Limb (tissue), 2 donors: ENCODE measurements at regions not wholly inside any gene's neighbourhood (a gene's known extent, or its start where the extent isn't known, plus 50 kb on each side); places are given as distances from the start of the nearest gene placed in this dataset.
"Not testable (repeated sequence)": the region's sequence is repeated elsewhere in the genome, so short reads cannot be mapped to it uniquely, and the experiment has no call there.

Experiments used
- DNase-seq, 2 donors: peaks; one replicate each; pipeline ENCODE4 v3.0.0-alpha.2; 2016; ENCODE audit errors: extremely low spot score in 2 of 2

DNA sequence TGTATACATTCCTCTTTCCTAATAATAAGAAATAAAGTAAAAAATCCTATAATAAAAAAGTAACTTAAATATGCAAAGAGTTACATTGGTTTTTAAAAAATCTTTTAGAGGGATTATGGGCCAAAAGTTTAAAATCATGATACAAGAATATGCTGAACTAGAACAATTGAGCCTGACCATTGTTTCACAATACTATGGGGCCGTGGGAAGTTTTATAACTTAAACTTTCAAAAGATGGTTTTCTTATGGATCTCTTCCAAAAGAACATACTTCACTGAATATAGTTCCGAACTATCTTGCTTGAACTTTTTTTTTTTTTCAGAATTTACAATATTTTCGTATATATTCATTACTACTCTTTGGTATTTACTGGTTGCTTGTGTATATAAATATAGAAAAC, 97.6 kb downstream of the NFKBIZ start:
- no peak for DNase-seq

DNA sequence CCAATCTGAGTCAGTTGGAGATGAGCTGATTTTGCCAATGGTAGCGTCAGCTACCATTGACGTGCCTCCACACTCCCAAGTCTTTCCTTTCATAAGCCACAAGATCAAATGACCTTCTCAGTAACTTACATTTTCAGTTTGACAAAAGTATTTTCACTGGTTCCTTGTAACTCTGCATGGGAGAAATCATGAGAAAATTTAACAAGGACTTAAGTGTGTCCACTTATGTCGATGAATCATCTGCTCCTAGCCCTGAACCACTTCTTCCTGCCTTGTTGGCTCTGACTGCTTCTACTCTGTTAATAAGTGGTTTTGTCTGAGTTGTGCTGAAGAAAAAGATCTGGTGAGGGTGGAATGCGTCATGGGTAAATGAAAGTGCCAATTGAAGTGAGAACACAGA, 101.2 kb downstream of the NFKBIZ start:
- DNase-seq: no peak

DNA sequence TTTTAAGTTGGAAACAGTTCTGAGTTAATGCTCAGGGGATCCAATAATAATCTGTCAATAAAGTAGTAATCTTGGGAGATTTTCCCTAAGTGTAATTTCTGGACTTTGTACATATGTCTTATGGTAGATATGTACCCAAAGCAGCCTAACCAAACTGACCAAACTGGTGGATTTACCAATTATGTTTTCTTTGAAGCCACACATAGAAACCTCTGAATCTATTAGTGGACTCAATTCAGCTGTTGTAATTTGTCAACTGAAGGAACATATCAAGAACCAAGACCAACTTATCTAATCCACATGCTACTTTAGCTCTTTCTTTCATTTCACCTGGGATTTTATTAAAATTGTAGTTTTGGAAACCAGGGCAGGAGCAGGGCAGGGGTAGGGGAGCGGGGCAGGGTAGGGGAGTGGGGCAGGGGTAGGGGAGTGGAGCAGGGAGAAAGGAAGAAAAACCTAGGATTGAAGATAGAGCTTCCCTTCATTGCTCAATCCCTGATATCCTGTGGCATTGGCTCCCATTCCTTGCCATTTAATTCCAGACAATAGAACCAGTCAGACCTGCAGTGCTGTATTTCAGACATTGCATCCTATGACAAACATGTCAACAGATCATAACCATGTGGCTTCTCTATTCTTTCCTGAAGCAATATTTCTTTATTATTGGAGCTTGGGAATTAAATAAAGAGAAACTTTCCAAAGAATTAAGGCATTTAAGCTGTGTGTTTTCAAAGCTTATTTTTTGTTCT, 101.8 kb downstream of the NFKBIZ start:
- DNase-seq: no peak

DNA sequence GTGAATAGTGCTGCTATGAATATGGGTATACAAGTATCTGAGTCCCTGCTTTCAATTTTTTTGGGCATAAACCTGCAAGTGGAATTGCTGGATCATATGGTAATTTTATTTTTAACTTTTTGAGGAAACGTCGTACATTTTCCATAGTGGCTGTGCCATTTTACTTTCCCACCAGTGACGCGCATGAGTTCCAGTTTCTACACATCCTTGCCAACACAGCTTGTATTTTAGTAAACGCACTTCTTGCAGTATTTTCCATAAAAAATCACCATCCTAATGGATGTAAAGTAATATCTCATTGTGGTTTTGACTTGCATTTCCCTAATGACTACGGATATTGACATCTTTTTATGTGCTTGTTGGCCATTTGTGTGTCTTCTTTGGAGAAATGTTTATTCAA, 105.0 kb downstream of the NFKBIZ start:
- DNase-seq: no peak

DNA sequence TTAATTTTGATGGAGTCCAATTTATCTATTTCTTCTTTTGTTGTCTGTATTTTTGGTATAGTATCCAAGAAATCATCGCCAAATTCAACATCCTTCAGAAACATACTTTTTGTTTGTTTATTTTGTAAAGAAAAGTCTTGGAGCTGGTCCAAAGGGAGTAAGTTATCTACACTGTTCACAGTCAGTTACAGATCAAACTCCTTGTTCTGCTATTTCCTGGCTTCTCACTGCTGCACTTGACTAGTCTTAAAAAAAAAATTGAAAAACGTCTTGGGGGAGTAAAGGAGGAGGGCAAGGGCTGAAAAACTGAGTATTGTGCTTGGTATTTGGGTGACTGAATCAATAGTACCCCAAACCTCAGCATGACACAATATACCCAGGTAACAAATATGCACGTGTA, 105.6 kb downstream of the NFKBIZ start:
- no peak for DNase-seq

DNA sequence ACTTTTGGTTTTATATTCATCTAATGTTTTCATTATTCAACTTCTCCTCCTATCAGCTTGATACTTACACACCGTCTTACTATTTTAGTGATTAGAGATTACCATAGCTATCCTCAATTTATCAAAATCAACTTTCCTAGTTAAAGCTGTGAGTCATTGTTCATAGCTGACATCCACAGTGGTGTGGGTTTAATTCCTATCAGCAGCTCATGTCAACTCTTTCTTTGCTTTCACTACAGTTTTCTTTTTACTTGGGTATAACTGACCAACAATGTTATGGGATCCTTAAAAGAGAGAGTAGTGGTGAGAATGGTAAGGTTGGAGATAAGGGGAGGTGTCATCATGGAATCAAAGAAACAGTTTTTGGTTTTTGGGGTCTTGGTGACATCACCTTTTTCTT, 112.7 kb downstream of the NFKBIZ start:
- no peak for DNase-seq

DNA sequence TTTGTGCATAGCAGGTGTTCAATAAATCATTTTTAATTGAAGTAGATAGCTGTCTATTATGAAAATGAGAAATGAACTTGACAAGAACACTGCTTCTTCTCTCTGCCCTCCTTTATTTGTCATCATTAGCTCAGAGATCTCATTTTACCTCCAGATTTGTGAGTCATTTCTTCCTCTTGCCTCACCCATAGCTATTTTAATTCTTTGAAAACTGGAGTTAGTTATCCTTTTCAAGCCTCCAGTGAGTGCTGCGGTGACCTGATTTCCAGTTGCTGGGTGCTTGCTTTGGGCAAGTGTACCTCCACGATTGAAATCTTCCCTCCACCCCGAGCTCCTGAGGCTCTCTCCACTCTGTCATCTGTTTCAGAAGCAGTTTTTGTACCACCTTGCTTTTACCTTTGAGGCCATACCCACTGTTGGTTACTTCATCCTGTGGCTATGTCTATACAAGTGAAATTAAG, 114.6 kb downstream of the NFKBIZ start:
- no peak for DNase-seq

DNA sequence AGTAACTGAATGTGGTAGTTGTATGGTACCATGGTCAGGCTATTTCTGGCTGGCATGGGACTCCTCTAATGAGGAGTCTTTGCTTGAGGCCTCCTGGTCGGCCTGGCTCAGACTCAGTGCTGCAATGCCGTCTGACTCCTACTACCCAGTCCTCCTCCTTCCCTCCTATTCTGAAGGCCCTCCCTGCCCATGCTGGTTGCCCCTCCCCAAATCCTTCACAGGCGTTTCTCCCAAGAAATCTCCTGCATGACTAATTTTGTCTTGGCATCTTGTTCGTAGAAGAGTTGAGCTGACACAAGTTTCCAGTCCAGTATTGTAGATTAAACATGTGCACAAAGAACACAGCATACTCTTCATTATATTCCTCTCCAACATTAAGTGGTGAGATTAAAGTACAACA, 115.5 kb downstream of the NFKBIZ start:
- no peak for DNase-seq

DNA sequence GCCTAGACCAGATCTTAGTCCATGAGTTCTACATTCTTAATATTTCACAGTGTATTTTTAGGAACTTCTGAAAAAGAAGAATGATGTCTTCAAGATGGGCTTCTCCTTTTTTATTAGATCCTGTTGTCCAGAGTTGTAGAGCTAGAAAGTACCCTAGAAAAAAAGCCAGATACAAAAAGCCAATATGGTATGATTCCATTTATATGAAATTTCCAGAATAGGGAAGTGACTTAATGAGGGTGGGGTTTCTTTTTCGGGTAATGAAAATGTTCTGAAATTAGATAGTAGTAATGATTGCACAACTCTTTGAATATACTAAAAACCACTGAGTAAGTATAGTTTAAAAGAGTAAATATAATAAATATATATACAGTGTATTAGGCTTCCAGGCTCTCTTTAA, 116.9 kb downstream of the NFKBIZ start:
- DNase-seq: no peak

DNA sequence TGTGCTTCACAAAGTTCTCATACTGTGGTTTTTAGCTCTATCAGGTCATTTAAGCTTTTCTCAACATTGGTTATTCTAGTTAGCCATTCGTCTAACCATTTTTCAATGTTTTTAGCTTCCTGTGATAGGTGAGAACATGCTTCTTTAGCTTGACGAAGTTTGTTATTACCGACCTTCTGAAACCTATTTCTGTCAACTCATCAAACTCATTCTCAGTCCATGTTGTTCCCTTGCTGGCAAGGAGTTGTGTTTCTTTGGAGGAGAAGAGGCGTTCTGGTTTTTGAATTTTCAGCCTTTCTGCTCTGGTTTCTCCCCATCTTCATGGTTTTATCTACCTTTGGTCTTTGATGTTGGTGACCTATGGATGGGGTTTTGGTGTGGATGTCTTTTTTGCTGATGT, 120.9 kb downstream of the NFKBIZ start:
- no peak for DNase-seq

DNA sequence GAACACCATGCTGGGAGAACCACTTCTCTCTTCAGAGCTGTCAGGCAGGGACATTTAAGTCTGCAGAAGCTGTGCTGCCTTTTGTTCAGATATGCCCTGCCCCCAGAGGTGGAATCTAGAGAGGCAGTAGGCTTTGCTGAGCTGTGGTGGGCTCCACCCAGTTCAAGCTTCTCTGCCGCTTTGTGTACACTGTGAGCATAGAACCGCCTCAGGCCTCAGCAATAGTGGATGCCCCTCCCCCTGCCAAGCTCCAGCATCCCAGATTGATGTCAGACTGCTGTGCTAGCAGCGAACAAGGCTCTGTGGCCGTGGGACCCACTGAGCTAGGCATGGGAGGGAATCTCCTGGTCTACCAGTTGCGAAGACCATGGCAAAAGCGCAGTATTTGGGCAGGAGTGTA, 121.6 kb downstream of the NFKBIZ start:
- DNase-seq: no peak

DNA sequence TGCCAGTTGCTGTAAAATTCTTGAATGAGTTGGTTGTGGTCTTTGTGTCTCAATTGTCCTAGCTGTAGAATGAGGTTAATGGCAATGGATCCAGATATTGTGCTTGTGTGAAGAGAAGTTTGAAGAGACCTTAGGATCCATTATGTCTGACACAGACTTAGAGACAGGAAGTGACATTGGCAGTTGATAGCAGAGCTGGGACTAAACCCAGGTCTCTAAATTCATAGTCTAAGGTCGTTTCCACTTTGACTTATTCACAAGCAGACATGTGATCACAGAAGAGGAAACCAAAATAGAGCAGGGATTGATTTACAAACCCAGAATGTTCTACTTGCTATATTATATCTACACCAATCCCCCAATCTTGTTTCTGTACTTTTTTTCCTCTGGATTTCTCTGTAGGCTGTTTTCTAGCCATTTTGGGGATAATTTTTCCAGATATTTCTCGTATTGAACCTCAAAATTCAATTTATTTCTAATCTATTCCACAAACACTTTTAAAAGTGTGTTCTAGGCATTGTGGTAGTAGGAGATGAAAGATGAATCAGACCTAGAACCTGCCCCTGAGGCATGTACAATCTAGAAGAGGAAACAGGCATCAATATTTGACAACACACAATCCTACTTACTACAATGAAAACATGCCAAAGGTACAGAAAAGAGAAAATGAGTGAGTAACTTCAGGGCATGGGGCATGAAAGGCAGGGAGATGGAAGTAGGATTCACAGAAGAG, 123.3 kb downstream of the NFKBIZ start:
- DNase-seq: no peak

DNA sequence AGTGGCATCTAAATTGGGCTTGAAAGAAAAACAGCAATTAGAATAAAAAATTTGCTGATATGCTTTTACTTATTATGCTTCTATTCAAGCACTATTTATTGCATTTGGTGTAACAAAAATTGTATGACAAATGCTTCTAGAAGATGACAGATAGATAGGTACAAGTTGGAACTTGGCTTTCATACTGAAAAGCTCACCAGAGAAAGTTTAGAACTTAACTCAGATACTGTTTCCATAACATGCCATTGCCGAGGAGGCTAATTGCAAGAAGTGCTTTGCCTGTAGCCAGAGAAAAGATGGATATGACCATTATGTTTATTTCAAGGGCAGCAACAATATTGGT, 123.8 kb downstream of the NFKBIZ start:
- no peak for DNase-seq

DNA sequence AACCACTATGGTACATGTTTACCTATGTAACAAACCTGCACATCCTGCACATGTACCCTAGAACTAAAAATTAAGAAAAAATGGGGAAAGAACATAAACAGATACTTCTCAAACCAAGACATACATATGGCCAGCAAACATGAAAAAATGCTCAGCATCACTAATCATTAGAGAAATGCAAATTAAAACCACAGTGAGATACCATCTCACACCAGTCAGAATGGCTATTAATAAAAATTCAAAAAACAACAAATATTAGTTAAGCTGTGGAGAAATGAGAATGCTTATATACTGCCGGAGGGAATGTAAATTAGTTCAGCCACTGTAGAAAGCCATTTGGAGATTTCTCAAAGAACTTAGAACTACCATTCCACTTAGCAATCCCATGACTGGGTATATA, 126.1 kb downstream of the NFKBIZ start:
- not testable (repeated sequence) for DNase-seq

DNA sequence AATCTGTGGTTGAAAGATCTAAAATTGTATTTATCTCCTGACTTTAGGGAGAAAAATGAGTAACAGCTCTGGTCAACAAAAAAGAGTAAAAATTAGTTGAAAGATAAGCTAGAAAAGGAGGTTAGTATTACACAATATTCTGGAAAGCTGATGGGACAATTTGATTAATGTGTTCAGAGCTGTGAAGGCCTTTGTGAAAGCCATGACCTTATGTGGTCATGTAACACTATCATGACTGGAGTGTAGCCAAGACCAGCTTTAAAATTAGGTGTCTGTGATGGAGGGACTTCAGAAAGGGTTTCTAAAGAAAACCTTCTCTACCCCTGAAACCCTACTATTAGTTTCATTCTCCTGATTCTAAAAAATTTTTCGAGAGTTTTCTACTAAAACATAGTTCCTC, 127.2 kb downstream of the NFKBIZ start:
- no peak for DNase-seq

DNA sequence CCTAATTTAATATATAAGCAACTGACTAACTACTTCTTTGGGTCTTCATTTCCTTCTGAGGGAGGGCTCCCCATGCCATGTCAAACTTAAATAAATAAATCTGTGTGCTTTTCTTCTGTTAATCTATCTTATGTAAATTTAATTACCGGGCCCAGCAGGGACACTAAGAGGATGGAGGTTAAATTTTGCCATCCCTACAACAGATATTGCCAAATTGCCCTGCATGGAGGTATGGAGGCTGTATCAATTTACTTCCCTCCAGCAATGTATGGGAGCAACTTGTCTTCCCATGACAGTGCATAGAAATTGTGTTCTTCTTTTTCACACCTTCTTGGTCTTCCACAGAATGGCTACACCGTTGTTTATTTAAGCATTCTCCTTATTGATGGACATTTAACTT, 129.0 kb downstream of the NFKBIZ start:
- no peak for DNase-seq

DNA sequence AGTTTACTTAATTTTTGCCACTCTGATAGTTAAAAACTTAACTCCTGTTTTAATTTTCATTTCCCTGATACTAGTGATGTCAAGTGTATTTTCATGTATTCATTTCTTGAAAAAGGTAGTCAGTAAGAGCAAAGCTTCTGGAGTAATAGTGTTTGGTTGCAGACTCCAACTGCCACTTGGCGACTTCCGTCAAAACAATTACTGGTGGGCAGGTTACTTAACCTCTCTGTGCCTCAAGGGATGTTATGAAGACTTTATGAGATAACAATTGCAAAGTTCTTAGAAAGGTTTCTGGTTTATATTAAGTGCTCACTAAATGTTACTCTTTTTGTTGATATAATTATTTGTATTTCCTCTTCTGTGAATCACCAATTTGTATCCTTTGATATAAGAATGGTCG, 129.7 kb downstream of the NFKBIZ start:
- DNase-seq: no peak

DNA sequence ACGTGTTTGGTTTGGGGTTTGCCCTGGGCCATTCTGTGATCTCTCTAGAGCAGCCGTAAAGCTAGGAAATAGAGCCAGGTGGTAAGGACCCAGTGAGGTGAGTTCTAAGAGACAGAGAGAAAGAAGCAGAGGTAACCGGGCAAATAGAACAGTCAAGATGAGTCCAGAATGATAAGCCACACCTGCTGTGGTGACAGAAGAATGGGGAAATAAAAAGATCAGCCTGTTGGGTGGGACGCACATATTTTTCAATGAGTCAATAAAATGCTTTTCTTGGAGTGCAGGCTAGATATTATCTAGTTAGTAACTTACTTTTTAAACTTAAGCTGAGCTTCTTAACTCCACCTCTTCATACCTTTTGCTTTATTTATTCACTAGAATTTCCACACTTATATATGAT, 135.0 kb downstream of the NFKBIZ start:
- DNase-seq: no peak

DNA sequence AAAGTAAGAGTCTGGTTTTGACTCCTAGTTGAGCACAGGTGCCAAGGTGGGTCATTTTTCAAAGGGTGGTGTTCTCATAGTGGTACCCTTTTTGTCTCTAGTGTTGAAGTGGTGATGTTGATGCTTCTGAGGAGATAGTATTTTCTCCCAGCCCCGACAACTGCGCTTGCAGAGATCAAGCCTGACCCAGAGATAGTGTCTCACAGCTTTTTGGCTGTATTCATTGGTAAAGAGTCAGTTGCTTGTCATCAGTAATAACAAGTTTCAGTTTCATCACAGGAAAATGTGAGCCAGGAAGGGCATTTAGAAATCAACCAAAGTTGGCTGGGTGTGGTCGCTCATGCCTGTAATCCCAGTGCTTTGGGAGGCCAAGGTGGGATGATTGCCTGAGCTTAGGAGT, 139.3 kb downstream of the NFKBIZ start:
- no peak for DNase-seq

DNA sequence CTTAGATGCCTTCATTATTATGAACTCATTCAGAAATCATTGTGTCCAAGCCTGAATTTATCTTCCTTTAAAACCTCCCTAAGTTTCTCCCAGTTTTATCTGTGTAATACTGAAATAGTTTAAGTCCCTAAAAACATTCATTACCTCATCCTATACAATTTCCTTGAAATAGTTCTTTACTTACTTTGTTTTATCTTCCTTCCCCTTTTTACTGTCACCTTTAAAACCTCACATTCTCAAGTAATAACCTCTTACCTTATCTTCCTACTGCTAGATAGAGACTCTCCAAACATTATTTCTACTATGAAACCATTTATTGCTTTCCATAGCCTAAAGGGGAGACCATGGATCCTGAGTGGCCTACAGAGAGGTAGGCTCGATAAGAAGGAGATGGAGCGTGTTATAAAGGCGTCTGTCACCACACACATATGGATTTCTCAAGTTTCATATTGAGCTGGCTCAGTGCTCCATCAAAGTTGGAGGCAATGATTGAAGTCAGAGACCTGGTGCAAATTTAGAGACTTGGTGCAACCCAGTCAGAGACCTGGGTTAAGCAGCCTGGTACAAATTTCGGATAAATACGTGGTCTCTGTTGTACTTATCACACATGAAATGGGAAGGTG, 140.4 kb downstream of the NFKBIZ start:
- no peak for DNase-seq

DNA sequence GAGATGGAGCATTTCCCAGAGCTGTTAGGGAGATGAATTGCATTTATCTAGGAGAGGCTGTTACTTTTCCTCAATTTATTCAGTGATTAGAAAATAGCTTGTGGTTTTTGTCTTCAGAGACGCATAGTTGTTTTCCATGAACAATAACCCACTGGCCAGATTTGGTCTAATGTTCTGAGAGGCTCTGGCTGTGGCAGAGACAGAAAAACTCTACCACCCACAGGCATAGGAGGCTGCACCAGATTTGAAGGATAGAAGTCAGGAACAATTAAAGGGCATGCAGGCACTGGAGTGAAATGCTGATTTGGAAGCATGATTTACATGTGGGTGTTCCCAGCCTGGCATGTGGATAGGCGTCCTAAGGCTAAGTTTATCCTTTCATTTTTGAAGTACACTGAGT, 143.5 kb downstream of the NFKBIZ start:
- no peak for DNase-seq

DNA sequence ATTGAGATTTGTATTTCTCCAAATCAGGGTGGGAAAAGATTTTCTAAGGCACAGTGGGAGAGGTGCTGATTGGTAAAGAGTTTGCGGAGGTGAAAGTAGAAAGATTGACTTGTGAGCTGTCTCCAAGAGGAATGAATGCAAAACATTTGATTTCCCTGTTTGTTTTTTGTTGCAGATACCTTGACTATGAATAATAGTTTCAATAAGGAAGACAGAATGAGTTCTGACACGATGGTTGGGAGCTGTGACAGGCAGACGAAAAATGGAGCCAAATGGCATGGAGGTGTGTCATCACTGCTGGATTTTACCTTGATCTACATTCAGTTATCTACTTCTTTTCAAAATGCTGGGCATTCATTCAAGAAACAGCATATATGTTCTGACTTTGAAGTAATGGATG, 145.1 kb downstream of the NFKBIZ start:
- DNase-seq: no peak
